Lower leg skin (tissue), 4 donors: ENCODE measurements at regions not wholly inside any gene's neighbourhood (a gene's known extent, or its start where the extent isn't known, plus 50 kb on each side); places are given as distances from the start of the nearest gene placed in this dataset.

Experiments
- DNase-seq, 2 donors: peaks; one replicate each; pipeline ENCODE4 v3.0.0-alpha.2; 2019; ENCODE audit warnings: low spot score in 2 of 2
- H3K4me3 ChIP-seq: fragments of 200-600 bp; sonication (generic); 2 replicates; pipeline ENCODE4 v1.5.1; 2017; ENCODE audit warnings: mild to moderate bottlenecking, low read depth; ENCODE audit not compliant: poor library complexity, severe bottlenecking
- CTCF ChIP-seq, 3 donors: fragments of 450-650 bp; IDR thresholded peaks; one replicate each; pipeline ENCODE4 v1.5.1; 2016; ENCODE audit warnings: antibody characterized with exemption in 3 of 3, mild to moderate bottlenecking in 3 of 3, moderate library complexity in 2 of 3
- POLR2A ChIP-seq, 2 donors: fragments of 450-650 bp; IDR thresholded peaks; one replicate each; pipeline ENCODE4 v1.6.1; 2016 to 2017; ENCODE audit warnings: antibody characterized with exemption in 2 of 2, mild to moderate bottlenecking in 1 of 2, moderate library complexity in 1 of 2
- WGBS, 2 donors: methylation state at CpG; one replicate each; pipeline ENCODE4 v1.1.5; 2018; 5-methylcytosine and 5-hydroxymethylcytosine counted together
- intact Hi-C: fragments of 100-400 bp; cut with DNase I; formaldehyde crosslinking; loops from one replicate; pipeline ENCODE4 v1.15.0; 2023; ENCODE audit warnings: low total_unique reads

- intact Hi-C loops, result no loop called here
- H3K4me3 ChIP-seq, result no peak overlapping the region
- TF ChIP-seq CTCF (IDR thresholded peaks at IDR 0.05) (no peak), POLR2A (IDR thresholded peaks at IDR 0.05) (no peak)
- no peak for DNase-seq
- 75 to 76% methylated on average over 7 of the region's 7 CpGs for WGBS, 2 donors
Measured at GRCh38 chr7:153380636-153381035, 621.1 kb downstream of the ACTR3B start.

GRCh38 chr7:153381275-153382040 lies 621.9 kb downstream of the ACTR3B start:
- DNase-seq, result no peak
- 16 to 18% methylated on average over 13 of the region's 13 CpGs for WGBS, 2 donors
- intact Hi-C loops, result no loop called here
- no peak overlapping the region for H3K4me3 ChIP-seq
- TF ChIP-seq CTCF (IDR thresholded peaks at IDR 0.05), result peak in 1 of 3 donors; percentile 47
- TF ChIP-seq POLR2A (IDR thresholded peaks at IDR 0.05), result no peak

- 30 to 45% methylated on average over 8 of the region's 8 CpGs for WGBS, 2 donors
- no peak overlapping the region for H3K4me3 ChIP-seq
- TF ChIP-seq POLR2A (IDR thresholded peaks at IDR 0.05), result no peak
- no peak for TF ChIP-seq CTCF (IDR thresholded peaks at IDR 0.05)
- intact Hi-C loops, result no loop called here
- DNase-seq, result peak in 1 of 2 donors; percentile 53
Measured at GRCh38 chr7:153382641-153383101, 623.1 kb downstream of the ACTR3B start.

- intact Hi-C loops, result no loop called here
- 28 to 33% methylated on average over 1 of the region's 1 CpG for WGBS, 2 donors
- H3K4me3 ChIP-seq, result no peak overlapping the region
- DNase-seq, result no peak
- TF ChIP-seq CTCF (IDR thresholded peaks at IDR 0.05) (no peak), POLR2A (IDR thresholded peaks at IDR 0.05) (no peak)
Measured at GRCh38 chr7:153383781-153384180, 624.2 kb downstream of the ACTR3B start.

GRCh38 chr7:153385502-153385901 lies 626.0 kb downstream of the ACTR3B start:
- no peak overlapping the region for H3K4me3 ChIP-seq
- WGBS, 2 donors, result 68 to 72% methylated on average over 2 of the region's 2 CpGs
- no peak for DNase-seq
- intact Hi-C loops, result no loop called here
- TF ChIP-seq CTCF (IDR thresholded peaks at IDR 0.05), result no peak
- TF ChIP-seq POLR2A (IDR thresholded peaks at IDR 0.05), result no peak

- no peak for DNase-seq
Measured at GRCh38 chr7:153386556-153386955, 627.0 kb downstream of the ACTR3B start.

More at GRCh38 chr7:153386556-153386955, 627.0 kb downstream of the ACTR3B start:
- TF ChIP-seq POLR2A (IDR thresholded peaks at IDR 0.05) (no peak), CTCF (IDR thresholded peaks at IDR 0.05) (no peak)
- WGBS, 2 donors, result 64 to 67% methylated on average over 10 of the region's 10 CpGs
- no peak overlapping the region for H3K4me3 ChIP-seq
- intact Hi-C loops, result no loop called here
